GM12878 (cell line): ENCODE measurements at regions not wholly inside any gene's neighbourhood (a gene's known extent, or its start where the extent isn't known, plus 50 kb on each side); places are given as distances from the start of the nearest gene placed in this dataset.

Experiments used
- ATF2 ChIP-seq: IDR thresholded peaks from 2 replicates; pipeline ENCODE4 v1.6.1; 2012; ENCODE audit warnings: low read length, inconsistent platforms
- CBFB ChIP-seq: IDR thresholded peaks from 2 replicates; pipeline ENCODE4 v1.6.1; 2016; ENCODE audit warnings: antibody characterized with exemption, low read depth
- CREB1 ChIP-seq: IDR thresholded peaks from 2 replicates; pipeline ENCODE4 v1.6.1; 2012; ENCODE audit warnings: low read depth, mild to moderate bottlenecking, inconsistent platforms
- DPF2 ChIP-seq: fragments of 450-650 bp; IDR thresholded peaks from 2 replicates; pipeline ENCODE4 v1.6.1; 2017; ENCODE audit warnings: mild to moderate bottlenecking
- ESRRA ChIP-seq: IDR thresholded peaks from 2 replicates; pipeline ENCODE4 v1.6.1; 2012; ENCODE audit warnings: mild to moderate bottlenecking, low read length, improper control_type of control experiment
- HDAC2 ChIP-seq: fragments of 200-600 bp; sonication (generic); IDR thresholded peaks from 2 replicates; pipeline ENCODE4 v1.6.1; 2017
- IKZF1 ChIP-seq: fragments of 450-650 bp; conservative IDR thresholded peaks from 2 replicates; pipeline ENCODE4 v1.6.1; 2017; ENCODE audit warnings: antibody characterized with exemption, mild to moderate bottlenecking
- JUND ChIP-seq: IDR thresholded peaks from 2 replicates; pipeline ENCODE4 v1.6.1; 2012; ENCODE audit warnings: low read depth, mild to moderate bottlenecking, low read length, improper control_type of control experiment, moderate library complexity
- LARP7 ChIP-seq: fragments of 450-650 bp; IDR thresholded peaks from 2 replicates; pipeline ENCODE4 v1.6.1; 2017; ENCODE audit warnings: mild to moderate bottlenecking
- MLLT1 ChIP-seq: fragments of 450-650 bp; IDR thresholded peaks from 2 replicates; pipeline ENCODE4 v1.6.1; 2016; ENCODE audit warnings: mild to moderate bottlenecking
- NBN ChIP-seq: fragments of 450-650 bp; IDR thresholded peaks from 2 replicates; pipeline ENCODE4 v1.6.1; 2016
- PAX5 ChIP-seq: IDR thresholded peaks from 2 replicates; pipeline ENCODE4 v1.6.1; 2011; ENCODE audit warnings: low read depth, low read length, borderline replicate concordance
- RAD51 ChIP-seq: fragments of 450-650 bp; IDR thresholded peaks from 2 replicates; pipeline ENCODE4 v1.6.1; 2016; ENCODE audit warnings: moderate library complexity, mild to moderate bottlenecking, inconsistent platforms
- RB1 ChIP-seq: fragments of 450-650 bp; formaldehyde crosslinking; IDR thresholded peaks from 2 replicates; pipeline ENCODE4 v1.6.1; 2017; ENCODE audit warnings: mild to moderate bottlenecking, borderline replicate concordance
- RBBP5 ChIP-seq: fragments of 200-600 bp; sonication (generic); conservative IDR thresholded peaks from 2 replicates; pipeline ENCODE4 v1.6.1; 2016
- RELB ChIP-seq: fragments of 450-650 bp; IDR thresholded peaks from 2 replicates; pipeline ENCODE4 v1.6.1; 2017; ENCODE audit warnings: low read depth, mild to moderate bottlenecking, moderate library complexity
- RFX5 ChIP-seq: IDR thresholded peaks from 2 replicates; pipeline ENCODE4 v1.6.1; 2011; ENCODE audit warnings: low read depth, low read length, improper control_type of control experiment
- SMARCA5 ChIP-seq: fragments of 450-650 bp; IDR thresholded peaks from 2 replicates; pipeline ENCODE4 v1.6.1; 2017; ENCODE audit warnings: mild to moderate bottlenecking
- SMC3 ChIP-seq: IDR thresholded peaks from 2 replicates; pipeline ENCODE4 v1.6.1; 2011; ENCODE audit warnings: low read length, improper control_type of control experiment, borderline replicate concordance
- TAF1 ChIP-seq: IDR thresholded peaks from 2 replicates; pipeline ENCODE4 v1.6.1; 2011; ENCODE audit warnings: mild to moderate bottlenecking, low read depth, low read length, borderline replicate concordance
- USF2 ChIP-seq: IDR thresholded peaks from 2 replicates; pipeline ENCODE4 v1.6.1; 2011; ENCODE audit warnings: low read depth, low read length, improper control_type of control experiment, borderline replicate concordance
- WRNIP1 ChIP-seq: IDR thresholded peaks from 2 replicates; pipeline ENCODE4 v1.6.1; 2011; ENCODE audit warnings: low read depth, low read length, improper control_type of control experiment, borderline replicate concordance
- ZBED1 ChIP-seq: IDR thresholded peaks from 2 replicates; pipeline ENCODE4 v1.6.1; 2016; ENCODE audit warnings: borderline replicate concordance
- ZBTB4 ChIP-seq: fragments of 450-650 bp; formaldehyde crosslinking; IDR thresholded peaks from 2 replicates; pipeline ENCODE4 v1.4.0; 2022; ENCODE audit warnings: mild to moderate bottlenecking, moderate library complexity
- ZNF384 ChIP-seq: IDR thresholded peaks from 2 replicates; pipeline ENCODE4 v1.6.1; 2012; ENCODE audit warnings: low read depth, mild to moderate bottlenecking, low read length, improper control_type of control experiment, borderline replicate concordance

GRCh38 chr18:11511434-11512095, 97.8 kb upstream of the SLC35G4 start (continued):
- TF ChIP-seq ATF2, result peak; percentile 65; the same call in 1 of the 2 replicates
- TF ChIP-seq ZBED1, result no peak
- no peak for TF ChIP-seq JUND
- 0 out of 2 replicates have a peak, but pooled peaks have one; percentile 18 for TF ChIP-seq PAX5
- 0 out of 2 replicates have a peak, but pooled peaks have one; percentile 21 for TF ChIP-seq CBFB
- TF ChIP-seq ESRRA, result no peak
- no peak for TF ChIP-seq HDAC2
- TF ChIP-seq RAD51, result no peak
- no peak for TF ChIP-seq CREB1
- TF ChIP-seq LARP7, result no peak
- TF ChIP-seq SMARCA5, result no peak
- TF ChIP-seq SMC3, result no peak
- TF ChIP-seq RFX5, result no peak
- TF ChIP-seq RELB, result peak; percentile 75
- TF ChIP-seq DPF2, result peak; percentile 60
- TF ChIP-seq TAF1, result no peak
- no peak for TF ChIP-seq MLLT1
- peak; percentile 10; the same call in 1 of the 2 replicates for TF ChIP-seq ZNF384
- TF ChIP-seq RBBP5, result no peak
- no peak for TF ChIP-seq RB1
- no peak for TF ChIP-seq ZBTB4 (CRISPR knock-in tag)
- TF ChIP-seq NBN, result no peak
- no peak for TF ChIP-seq WRNIP1
- TF ChIP-seq IKZF1, result peak; percentile 75
- TF ChIP-seq USF2, result no peak
